ENCODE measurements at regions not wholly inside any gene's neighbourhood (a gene's known extent, or its start where the extent isn't known, plus 50 kb on each side); places are given as distances from the start of the nearest gene placed in this dataset.
A peak's percentile ranks its signal among the peaks of the same experiment; 100 is the strongest.
"Not testable (repeated sequence)": the region's sequence is repeated elsewhere in the genome, so short reads cannot be mapped to it uniquely, and the experiment has no call there.

DNA sequence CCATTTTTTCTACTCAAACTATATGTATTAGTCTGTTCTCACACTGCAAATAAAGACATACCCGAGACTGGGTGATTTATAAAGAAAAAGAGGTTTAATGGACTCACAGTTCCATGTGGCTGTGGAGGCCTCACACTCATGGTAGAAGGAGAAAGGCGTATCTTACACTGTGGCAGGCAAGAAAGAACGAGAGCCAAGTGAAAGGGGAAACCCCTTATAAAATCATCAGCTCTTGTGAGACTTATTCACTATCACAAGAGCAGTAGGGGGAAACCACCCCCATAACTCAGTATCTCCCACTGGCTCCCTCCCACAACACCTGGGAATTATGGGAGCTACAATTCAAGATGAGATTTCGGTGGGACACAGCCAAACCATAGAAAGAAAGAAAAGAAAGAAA lies 266.3 kb upstream of the TLE3 start:
- H3K4me3 ChIP-seq (ENCODE audit: low read depth, low read length); in situ Hi-C loops (cut with HindIII; ENCODE audit: low sequenced_read_pairs); DNase-seq (ENCODE audit: low read depth, low spot score): not testable (repeated sequence)

DNA sequence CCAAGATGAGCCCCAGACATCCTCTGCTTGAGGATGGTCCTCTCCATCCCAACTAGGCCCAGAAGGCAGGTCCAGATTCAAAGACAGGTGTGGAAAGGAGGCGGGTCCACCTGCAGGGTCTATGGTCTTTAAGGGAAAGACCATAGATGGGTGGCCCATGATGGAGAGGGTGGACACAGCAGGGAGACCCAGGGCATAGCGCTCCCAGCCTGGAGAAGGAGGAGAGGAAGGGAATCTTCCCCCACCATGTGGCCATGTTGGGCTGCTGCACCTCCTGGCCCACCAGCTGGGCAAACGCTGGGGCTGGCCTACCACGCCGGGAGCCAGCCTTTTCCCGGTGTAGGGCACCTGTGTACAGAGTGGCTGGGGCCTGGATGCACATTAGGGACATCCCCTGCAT lies 265.2 kb upstream of the TLE3 start:
- in situ Hi-C loops (cut with HindIII; ENCODE audit: low sequenced_read_pairs), result no loop called here
- DNase-seq (ENCODE audit: low read depth, low spot score), result peak; percentile 22

DNA sequence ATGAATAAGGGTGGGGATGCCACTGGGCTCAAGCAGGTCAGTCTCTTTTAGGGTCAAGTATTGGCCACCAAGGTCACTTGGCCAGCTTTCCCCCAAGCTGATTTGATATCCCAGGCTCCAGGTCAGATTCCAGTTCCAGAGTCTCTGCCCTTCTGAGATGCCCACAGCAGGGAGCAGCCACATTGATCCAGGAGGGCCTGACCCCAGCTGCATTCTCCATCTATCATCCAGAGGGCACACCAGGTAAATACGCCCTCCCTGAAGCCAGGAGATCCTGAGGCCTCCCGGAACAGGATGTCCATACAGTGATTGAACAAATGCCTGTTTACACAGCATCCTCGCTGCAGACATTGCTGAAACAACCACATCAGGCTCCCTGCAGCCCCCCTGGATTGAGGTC lies 264.6 kb upstream of the TLE3 start:
- DNase-seq (ENCODE audit: low read depth, low spot score), result no peak
- in situ Hi-C loops (cut with HindIII; ENCODE audit: low sequenced_read_pairs), result no loop called here
- H3K4me3 ChIP-seq (ENCODE audit: low read depth, low read length), result no peak overlapping the region
- TF ChIP-seq, protein P1, sequence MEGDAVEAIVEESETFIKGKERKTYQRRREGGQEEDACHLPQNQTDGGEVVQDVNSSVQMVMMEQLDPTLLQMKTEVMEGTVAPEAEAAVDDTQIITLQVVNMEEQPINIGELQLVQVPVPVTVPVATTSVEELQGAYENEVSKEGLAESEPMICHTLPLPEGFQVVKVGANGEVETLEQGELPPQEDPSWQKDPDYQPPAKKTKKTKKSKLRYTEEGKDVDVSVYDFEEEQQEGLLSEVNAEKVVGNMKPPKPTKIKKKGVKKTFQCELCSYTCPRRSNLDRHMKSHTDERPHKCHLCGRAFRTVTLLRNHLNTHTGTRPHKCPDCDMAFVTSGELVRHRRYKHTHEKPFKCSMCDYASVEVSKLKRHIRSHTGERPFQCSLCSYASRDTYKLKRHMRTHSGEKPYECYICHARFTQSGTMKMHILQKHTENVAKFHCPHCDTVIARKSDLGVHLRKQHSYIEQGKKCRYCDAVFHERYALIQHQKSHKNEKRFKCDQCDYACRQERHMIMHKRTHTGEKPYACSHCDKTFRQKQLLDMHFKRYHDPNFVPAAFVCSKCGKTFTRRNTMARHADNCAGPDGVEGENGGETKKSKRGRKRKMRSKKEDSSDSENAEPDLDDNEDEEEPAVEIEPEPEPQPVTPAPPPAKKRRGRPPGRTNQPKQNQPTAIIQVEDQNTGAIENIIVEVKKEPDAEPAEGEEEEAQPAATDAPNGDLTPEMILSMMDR (IDR thresholded peaks at IDR 0.05; ENCODE audit: low read depth, low read length), result no peak

More for the DNA sequence above, 265.2 kb upstream of the TLE3 start:
- TF ChIP-seq, protein P1 (IDR thresholded peaks at IDR 0.05; ENCODE audit: low read depth, low read length), result peak; percentile 81
- H3K4me3 ChIP-seq (ENCODE audit: low read depth, low read length), result no peak overlapping the region

DNA sequence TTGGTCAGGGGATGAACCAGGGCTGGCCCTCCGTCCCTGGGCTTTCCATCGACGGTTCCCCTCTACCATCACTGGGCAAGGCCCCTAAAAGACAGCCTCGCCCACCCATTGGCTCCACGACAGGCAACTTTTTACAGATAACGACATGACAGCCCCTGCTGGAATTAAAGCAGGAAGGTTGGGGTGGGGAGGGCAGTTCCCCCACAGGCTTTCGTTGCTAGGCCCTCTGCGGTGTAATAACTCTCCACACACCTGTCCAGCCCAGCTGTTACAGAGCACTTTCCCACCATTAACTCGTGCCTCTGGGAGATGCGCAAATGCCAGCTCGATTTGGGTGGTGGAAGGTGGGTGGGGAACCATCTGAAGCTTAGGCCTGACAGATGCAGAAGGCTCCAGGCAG lies 264.2 kb upstream of the TLE3 start:
- no peak overlapping the region for H3K4me3 ChIP-seq (ENCODE audit: low read depth, low read length)
- TF ChIP-seq, protein P1 (IDR thresholded peaks at IDR 0.05; ENCODE audit: low read depth, low read length), result no peak
- in situ Hi-C loops (cut with HindIII; ENCODE audit: low sequenced_read_pairs), result no loop called here
- DNase-seq (ENCODE audit: low read depth, low spot score), result no peak

DNA sequence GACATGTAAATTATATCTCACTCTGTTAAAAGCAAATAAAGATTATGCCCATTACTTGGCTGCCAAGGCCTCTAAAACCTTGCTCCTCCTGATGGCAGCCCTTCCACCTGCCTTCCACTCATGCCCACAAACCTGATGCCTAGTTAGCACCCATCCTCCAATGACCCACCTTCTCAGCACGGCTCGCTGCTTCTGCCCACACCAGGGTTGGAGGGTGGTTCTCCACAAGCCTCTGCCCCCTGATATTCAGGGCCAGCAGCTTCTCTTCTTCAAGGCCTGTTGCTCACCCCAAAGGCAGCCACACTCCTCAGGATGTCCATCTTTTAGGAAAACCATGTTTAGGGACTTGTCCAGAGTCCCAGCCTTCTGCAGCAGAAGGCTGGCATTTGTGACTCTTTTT lies 263.4 kb upstream of the TLE3 start:
- in situ Hi-C loops (cut with HindIII; ENCODE audit: low sequenced_read_pairs), result no loop called here
- DNase-seq (ENCODE audit: low read depth, low spot score), result no peak
- TF ChIP-seq, protein P1 (IDR thresholded peaks at IDR 0.05; ENCODE audit: low read depth, low read length), result no peak

GRCh38 chr15:70358871-70359647 lies 261.3 kb upstream of the TLE3 start:
- no peak for DNase-seq (ENCODE audit: low read depth, low spot score)
- in situ Hi-C loops (cut with HindIII; ENCODE audit: low sequenced_read_pairs), result no loop called here
- no peak overlapping the region for H3K4me3 ChIP-seq (ENCODE audit: low read depth, low read length)
- TF ChIP-seq, protein P1 (IDR thresholded peaks at IDR 0.05; ENCODE audit: low read depth, low read length), result no peak

More for the DNA sequence above, 263.4 kb upstream of the TLE3 start:
- H3K4me3 ChIP-seq (ENCODE audit: low read depth, low read length), result no peak overlapping the region

DNA sequence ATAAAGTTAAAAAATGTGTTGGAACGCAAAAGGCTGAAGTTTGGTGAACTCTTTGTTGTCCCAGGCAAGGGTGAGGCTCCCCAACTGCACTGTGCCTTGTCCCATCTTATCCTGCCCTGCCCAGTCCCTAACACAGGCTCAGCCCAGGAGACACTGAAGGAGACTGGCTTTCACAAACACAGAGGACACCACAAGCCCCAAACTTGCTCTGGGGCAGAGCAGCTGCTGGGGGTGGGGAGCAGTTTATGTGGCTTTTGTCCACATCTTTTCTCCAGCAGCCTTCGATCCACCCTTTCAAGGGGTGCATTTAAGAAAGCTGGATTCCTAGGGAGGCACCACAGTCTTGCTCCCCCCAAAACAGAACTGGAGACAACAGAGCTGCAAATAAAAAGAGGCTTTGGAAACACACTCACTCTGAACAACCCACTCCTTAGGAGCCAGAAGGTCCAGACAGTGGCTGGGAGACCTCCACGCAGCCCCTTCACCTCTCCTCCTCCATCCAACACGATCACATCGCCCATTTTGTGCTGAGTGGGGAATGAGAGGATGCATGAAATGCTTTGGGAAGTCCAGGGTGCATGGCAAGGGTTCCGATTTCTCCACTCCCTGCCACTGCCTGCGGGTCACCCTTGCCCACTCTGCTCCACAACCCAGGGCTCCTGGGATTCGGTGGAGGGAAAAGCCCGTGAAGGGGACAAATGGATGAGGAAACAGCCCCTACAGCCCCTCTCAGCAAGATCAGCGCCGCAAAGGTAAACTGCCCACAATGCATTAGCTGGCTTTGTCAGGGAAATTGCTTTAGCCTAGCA lies 260.5 kb upstream of the TLE3 start:
- TF ChIP-seq, protein P1 (IDR thresholded peaks at IDR 0.05; ENCODE audit: low read depth, low read length), result no peak
- in situ Hi-C loops (cut with HindIII; ENCODE audit: low sequenced_read_pairs), result no loop called here
- H3K4me3 ChIP-seq (ENCODE audit: low read depth, low read length), result no peak overlapping the region
- DNase-seq (ENCODE audit: low read depth, low spot score), result no peak
